ENCODE measurements at regions not wholly inside any gene's neighbourhood (a gene's known extent, or its start where the extent isn't known, plus 50 kb on each side); places are given as distances from the start of the nearest gene placed in this dataset.

DNA sequence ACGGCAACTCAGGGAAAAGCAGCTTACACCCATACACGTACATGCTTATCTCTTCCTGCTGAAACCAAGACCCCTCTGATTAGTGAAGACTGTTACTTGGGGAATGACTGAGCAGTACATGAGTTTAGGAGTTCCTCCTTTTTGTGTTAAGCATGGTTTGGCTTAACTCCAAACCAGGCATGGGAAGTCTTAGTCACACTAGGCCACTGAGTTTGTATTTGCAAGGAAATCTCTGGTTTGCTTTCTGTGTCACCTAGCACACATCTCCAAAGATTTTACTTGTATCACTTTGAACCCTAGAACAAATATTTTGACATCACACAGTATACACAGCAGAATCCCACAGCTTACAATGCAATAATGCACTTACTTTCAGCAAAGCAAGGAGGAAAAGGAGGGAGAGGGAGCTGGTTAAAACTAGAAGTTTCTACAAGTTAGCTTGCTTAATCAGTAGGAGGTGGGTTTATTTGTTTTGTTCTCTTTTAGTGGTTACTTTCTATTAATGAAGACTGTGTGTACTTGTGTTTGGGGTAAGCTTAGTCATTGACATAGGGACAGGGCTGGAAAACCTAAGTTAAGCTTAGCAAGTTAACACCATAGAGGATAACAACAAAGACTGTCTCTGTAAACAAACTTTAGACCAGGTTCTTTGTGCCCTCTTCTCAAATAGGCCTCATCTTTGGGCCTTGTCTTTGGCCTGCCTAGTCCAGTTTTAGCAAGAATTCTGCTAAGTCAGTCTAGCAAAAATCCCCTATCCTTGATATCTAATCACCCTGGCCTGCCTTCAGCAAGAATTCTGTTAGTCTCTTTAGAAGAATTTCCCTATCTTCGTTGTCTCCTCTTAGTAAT is 219.4 kb downstream of the MREG start (continued):
- TF ChIP-seq, protein P1, sequence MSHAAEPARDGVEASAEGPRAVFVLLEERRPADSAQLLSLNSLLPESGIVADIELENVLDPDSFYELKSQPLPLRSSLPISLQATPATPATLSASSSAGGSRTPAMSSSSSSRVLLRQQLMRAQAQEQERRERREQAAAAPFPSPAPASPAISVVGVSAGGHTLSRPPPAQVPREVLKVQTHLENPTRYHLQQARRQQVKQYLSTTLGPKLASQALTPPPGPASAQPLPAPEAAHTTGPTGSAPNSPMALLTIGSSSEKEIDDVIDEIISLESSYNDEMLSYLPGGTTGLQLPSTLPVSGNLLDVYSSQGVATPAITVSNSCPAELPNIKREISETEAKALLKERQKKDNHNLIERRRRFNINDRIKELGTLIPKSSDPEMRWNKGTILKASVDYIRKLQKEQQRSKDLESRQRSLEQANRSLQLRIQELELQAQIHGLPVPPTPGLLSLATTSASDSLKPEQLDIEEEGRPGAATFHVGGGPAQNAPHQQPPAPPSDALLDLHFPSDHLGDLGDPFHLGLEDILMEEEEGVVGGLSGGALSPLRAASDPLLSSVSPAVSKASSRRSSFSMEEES (CRISPR knock-in tag; IDR thresholded peaks at IDR 0.05): no peak
- TF ChIP-seq, protein P2, sequence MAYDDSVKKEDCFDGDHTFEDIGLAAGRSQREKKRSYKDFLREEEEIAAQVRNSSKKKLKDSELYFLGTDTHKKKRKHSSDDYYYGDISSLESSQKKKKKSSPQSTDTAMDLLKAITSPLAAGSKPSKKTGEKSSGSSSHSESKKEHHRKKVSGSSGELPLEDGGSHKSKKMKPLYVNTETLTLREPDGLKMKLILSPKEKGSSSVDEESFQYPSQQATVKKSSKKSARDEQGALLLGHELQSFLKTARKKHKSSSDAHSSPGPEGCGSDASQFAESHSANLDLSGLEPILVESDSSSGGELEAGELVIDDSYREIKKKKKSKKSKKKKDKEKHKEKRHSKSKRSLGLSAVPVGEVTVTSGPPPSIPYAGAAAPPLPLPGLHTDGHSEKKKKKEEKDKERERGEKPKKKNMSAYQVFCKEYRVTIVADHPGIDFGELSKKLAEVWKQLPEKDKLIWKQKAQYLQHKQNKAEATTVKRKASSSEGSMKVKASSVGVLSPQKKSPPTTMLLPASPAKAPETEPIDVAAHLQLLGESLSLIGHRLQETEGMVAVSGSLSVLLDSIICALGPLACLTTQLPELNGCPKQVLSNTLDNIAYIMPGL (CRISPR knock-in tag; IDR thresholded peaks at IDR 0.05): no peak
- TF ChIP-seq MTF1 (CRISPR knock-in tag; IDR thresholded peaks at IDR 0.05; ENCODE audit: borderline replicate concordance): no peak
- no peak for TF ChIP-seq RFX1 (IDR thresholded peaks at IDR 0.05)
- no peak for TF ChIP-seq POU5F1 (IDR thresholded peaks at IDR 0.05; ENCODE audit: borderline replicate concordance, low read depth, low read length, partially characterized antibody)
- peak; percentile 62 for TF ChIP-seq ZBTB7A (IDR thresholded peaks at IDR 0.05; ENCODE audit: borderline replicate concordance, control insufficient read depth, low read depth, low read length)
- no peak for TF ChIP-seq HMG20B (CRISPR knock-in tag; IDR thresholded peaks at IDR 0.05)
- no peak for TF ChIP-seq SNRNP70 (optimal IDR thresholded peaks at IDR 0.05; ENCODE audit: low read depth, low read length)
- no peak for TF ChIP-seq NFXL1 (CRISPR knock-in tag; IDR thresholded peaks at IDR 0.05)
- TF ChIP-seq PATZ1 (CRISPR knock-in tag; IDR thresholded peaks at IDR 0.05; ENCODE audit: borderline replicate concordance): no peak
- TF ChIP-seq ZNF668 (CRISPR knock-in tag; IDR thresholded peaks at IDR 0.05): no peak
- TF ChIP-seq, protein P3, sequence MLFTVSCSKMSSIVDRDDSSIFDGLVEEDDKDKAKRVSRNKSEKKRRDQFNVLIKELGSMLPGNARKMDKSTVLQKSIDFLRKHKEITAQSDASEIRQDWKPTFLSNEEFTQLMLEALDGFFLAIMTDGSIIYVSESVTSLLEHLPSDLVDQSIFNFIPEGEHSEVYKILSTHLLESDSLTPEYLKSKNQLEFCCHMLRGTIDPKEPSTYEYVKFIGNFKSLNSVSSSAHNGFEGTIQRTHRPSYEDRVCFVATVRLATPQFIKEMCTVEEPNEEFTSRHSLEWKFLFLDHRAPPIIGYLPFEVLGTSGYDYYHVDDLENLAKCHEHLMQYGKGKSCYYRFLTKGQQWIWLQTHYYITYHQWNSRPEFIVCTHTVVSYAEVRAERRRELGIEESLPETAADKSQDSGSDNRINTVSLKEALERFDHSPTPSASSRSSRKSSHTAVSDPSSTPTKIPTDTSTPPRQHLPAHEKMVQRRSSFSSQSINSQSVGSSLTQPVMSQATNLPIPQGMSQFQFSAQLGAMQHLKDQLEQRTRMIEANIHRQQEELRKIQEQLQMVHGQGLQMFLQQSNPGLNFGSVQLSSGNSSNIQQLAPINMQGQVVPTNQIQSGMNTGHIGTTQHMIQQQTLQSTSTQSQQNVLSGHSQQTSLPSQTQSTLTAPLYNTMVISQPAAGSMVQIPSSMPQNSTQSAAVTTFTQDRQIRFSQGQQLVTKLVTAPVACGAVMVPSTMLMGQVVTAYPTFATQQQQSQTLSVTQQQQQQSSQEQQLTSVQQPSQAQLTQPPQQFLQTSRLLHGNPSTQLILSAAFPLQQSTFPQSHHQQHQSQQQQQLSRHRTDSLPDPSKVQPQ (CRISPR knock-in tag; IDR thresholded peaks at IDR 0.05; ENCODE audit: borderline replicate concordance): no peak
- TF ChIP-seq ZNF3 (CRISPR knock-in tag; IDR thresholded peaks at IDR 0.05): no peak
- TF ChIP-seq POLR2A (conservative IDR thresholded peaks at IDR 0.05): no peak
- TF ChIP-seq ID3 (CRISPR knock-in tag; IDR thresholded peaks at IDR 0.05): no peak
- no peak for TF ChIP-seq ID3 (tag; IDR thresholded peaks at IDR 0.05)
